Adrenal gland (tissue), 5 donors: ENCODE measurements at regions not wholly inside any gene's neighbourhood (a gene's known extent, or its start where the extent isn't known, plus 50 kb on each side); places are given as distances from the start of the nearest gene placed in this dataset.

Experiments
- CTCF ChIP-seq, 6 experiments: fragments of 450-650 bp in 4 of 6; fragments of 200-600 bp in 2 of 6; sonication (generic) in 1 of 6; IDR thresholded peaks; 1 replicate in 5 of 6; 2 replicates in 1 of 6; pipeline versions ENCODE4 v1.5.1 to v1.8.0; 2016 to 2021; ENCODE audit warnings: antibody characterized with exemption in 6 of 6, mild to moderate bottlenecking in 2 of 6, moderate library complexity in 1 of 6
- POLR2A ChIP-seq, 2 donors: fragments of 450-650 bp; IDR thresholded peaks; one replicate each; pipeline ENCODE4 v1.6.1; 2017; ENCODE audit warnings: antibody characterized with exemption in 2 of 2, mild to moderate bottlenecking in 2 of 2, moderate library complexity in 1 of 2
- donor health status: DM: no; HTN: no; CAD: no.

- TF ChIP-seq POLR2A (IDR thresholded peaks at IDR 0.05): no peak
- TF ChIP-seq CTCF (IDR thresholded peaks at IDR 0.05): no peak
Observed at GRCh38 chr4:159017323-159018026, 85.4 kb upstream of the RAPGEF2 start.
